HEK293 (cell line): ENCODE measurements at regions not wholly inside any gene's neighbourhood (a gene's known extent, or its start where the extent isn't known, plus 50 kb on each side); places are given as distances from the start of the nearest gene placed in this dataset.

Experiments
- KLF16 ChIP-seq: fragments of 450-650 bp; formaldehyde crosslinking; IDR thresholded peaks from 2 replicates; pipeline ENCODE4 v1.5.1; 2017; ENCODE audit warnings: missing biosample characterization, missing genetic modification characterization
- YY2 ChIP-seq: fragments of 450-650 bp; formaldehyde crosslinking; IDR thresholded peaks from 2 replicates; pipeline ENCODE4 v1.5.1; 2016; ENCODE audit warnings: missing biosample characterization, missing genetic modification characterization
- ZNF324 ChIP-seq: fragments of 450-650 bp; formaldehyde crosslinking; IDR thresholded peaks from 2 replicates; pipeline ENCODE4 v1.5.1; 2016; ENCODE audit warnings: missing biosample characterization, missing genetic modification characterization
- ZNF837 ChIP-seq: fragments of 450-650 bp; formaldehyde crosslinking; IDR thresholded peaks from 2 replicates; pipeline ENCODE4 v1.5.1; 2016; ENCODE audit warnings: missing biosample characterization, missing genetic modification characterization
- ZXDB ChIP-seq: fragments of 450-650 bp; formaldehyde crosslinking; IDR thresholded peaks from 2 replicates; pipeline ENCODE4 v1.5.1; 2016; ENCODE audit warnings: missing biosample characterization, missing genetic modification characterization
- TF ChIP-seq, protein P1 (sequence below): fragments of 450-650 bp; formaldehyde crosslinking; IDR thresholded peaks from 2 replicates; pipeline ENCODE4 v1.5.1; 2016; ENCODE audit warnings: missing biosample characterization, missing genetic modification characterization
- TF ChIP-seq, protein P2 (sequence below): fragments of 450-650 bp; formaldehyde crosslinking; IDR thresholded peaks from 2 replicates; pipeline ENCODE4 v1.5.1; 2017; ENCODE audit warnings: missing biosample characterization, missing genetic modification characterization

DNA sequence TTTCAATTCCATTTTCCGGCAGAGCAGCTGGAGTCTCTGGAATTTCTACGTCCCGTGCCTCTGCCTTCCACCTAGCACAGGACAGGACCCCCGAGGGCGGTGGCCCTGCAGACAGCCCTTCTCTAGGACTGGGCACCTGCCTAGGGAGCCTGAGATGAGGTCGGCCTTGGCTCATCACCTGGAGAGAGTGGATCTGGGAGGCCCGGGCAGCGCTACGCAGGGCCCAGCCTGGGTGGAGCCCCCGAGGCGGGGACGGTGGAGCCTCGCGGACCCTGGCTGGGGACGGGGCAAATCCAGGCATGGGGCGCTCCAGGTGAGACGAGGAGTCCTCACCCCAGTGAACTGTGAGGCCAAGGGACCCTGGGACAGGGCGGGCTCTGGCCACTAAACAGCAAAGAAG lies 114.5 kb downstream of the MTRR start:
- TF ChIP-seq ZNF837 (tag by site-specific recombination), result no peak
- TF ChIP-seq ZNF324, result no peak
- TF ChIP-seq ZXDB (tag by site-specific recombination), result no peak
- TF ChIP-seq KLF16 (tag by site-specific recombination), result no peak
- no peak for TF ChIP-seq YY2
- TF ChIP-seq, protein P1, sequence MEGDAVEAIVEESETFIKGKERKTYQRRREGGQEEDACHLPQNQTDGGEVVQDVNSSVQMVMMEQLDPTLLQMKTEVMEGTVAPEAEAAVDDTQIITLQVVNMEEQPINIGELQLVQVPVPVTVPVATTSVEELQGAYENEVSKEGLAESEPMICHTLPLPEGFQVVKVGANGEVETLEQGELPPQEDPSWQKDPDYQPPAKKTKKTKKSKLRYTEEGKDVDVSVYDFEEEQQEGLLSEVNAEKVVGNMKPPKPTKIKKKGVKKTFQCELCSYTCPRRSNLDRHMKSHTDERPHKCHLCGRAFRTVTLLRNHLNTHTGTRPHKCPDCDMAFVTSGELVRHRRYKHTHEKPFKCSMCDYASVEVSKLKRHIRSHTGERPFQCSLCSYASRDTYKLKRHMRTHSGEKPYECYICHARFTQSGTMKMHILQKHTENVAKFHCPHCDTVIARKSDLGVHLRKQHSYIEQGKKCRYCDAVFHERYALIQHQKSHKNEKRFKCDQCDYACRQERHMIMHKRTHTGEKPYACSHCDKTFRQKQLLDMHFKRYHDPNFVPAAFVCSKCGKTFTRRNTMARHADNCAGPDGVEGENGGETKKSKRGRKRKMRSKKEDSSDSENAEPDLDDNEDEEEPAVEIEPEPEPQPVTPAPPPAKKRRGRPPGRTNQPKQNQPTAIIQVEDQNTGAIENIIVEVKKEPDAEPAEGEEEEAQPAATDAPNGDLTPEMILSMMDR (tag by site-specific recombination), result no peak
- TF ChIP-seq, protein P2, sequence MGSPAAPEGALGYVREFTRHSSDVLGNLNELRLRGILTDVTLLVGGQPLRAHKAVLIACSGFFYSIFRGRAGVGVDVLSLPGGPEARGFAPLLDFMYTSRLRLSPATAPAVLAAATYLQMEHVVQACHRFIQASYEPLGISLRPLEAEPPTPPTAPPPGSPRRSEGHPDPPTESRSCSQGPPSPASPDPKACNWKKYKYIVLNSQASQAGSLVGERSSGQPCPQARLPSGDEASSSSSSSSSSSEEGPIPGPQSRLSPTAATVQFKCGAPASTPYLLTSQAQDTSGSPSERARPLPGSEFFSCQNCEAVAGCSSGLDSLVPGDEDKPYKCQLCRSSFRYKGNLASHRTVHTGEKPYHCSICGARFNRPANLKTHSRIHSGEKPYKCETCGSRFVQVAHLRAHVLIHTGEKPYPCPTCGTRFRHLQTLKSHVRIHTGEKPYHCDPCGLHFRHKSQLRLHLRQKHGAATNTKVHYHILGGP, result no peak
